SK-N-SH (cell line): ENCODE measurements at regions not wholly inside any gene's neighbourhood (a gene's known extent, or its start where the extent isn't known, plus 50 kb on each side); places are given as distances from the start of the nearest gene placed in this dataset.

Source experiments
- CTCF ChIA-PET: fragments of 300-600, 350-600 bp; formaldehyde crosslinking; extraction: SDS; loops from one replicate; lab custom pipeline; 2021; lab: Yijun Ruan, JAX
- POLR2A ChIA-PET: fragments of 350-600 bp; sonication (Branson Sonifier 250); formaldehyde crosslinking; extraction: SDS; loops from one replicate; lab custom pipeline; 2020; ENCODE audit warnings: antibody characterized with exemption, inconsistent platforms; lab: Yijun Ruan, JAX
- DNase-seq: peaks from one replicate; pipeline ENCODE4 v3.0.0; 2012
- H2AFZ ChIP-seq: fragments of 200-600 bp; sonication (generic); 2 replicates; pipeline ENCODE4 v1.8.1; 2016; ENCODE audit warnings: antibody characterized with exemption, mild to moderate bottlenecking, low read depth
- H3F3A ChIP-seq: fragments of 200-600 bp; sonication (generic); replicated peaks from 2 replicates; pipeline ENCODE3; 2016; ENCODE audit warnings: antibody characterized with exemption, mild to moderate bottlenecking; ENCODE audit not compliant: insufficient read depth
- H3K27ac ChIP-seq, 2 experiments: fragments of 200-500 bp in 1 of 2; fragments of 200-600 bp in 1 of 2; sonication (Bioruptor generic) in 1 of 2; sonication (generic), shearing (Covaris generic) in 1 of 2; 2 replicates each; pipeline versions ENCODE4 v1.5.1 to v1.6.1; 2014 to 2016; ENCODE audit warnings: low read depth in 2 of 2, inconsistent platforms in 1 of 2, low read length in 1 of 2, mild to moderate bottlenecking in 1 of 2, mixed read lengths in 1 of 2
- H3K27me3 ChIP-seq: fragments of 200-600 bp; sonication (generic), shearing (Covaris generic); 2 replicates; pipeline ENCODE4 v1.6.1; 2016; ENCODE audit warnings: mixed run types; ENCODE audit not compliant: insufficient read depth
- H3K36me3 ChIP-seq, 2 experiments: fragments of 200-500 bp in 1 of 2; fragments of 200-600 bp in 1 of 2; sonication (Bioruptor generic) in 1 of 2; sonication (generic) in 1 of 2; replicated peaks in 1 of 2; 2 replicates each; pipeline versions ENCODE3 to v1.5.1; 2014 to 2016; ENCODE audit warnings: low read length in 1 of 2, mild to moderate bottlenecking in 1 of 2; ENCODE audit not compliant: insufficient read depth in 2 of 2, control insufficient read depth in 1 of 2
- H3K4me1 ChIP-seq, 2 experiments: fragments of 200-500 bp in 1 of 2; fragments of 200-600 bp in 1 of 2; sonication (Bioruptor generic) in 1 of 2; sonication (generic), shearing (Covaris generic) in 1 of 2; 2 replicates each; pipeline versions ENCODE4 v1.5.1 to v1.6.1; 2014 to 2016; ENCODE audit warnings: low read depth in 1 of 2, low read length in 1 of 2, mixed run types in 1 of 2; ENCODE audit not compliant: insufficient read depth in 2 of 2, control insufficient read depth in 1 of 2
- H3K4me2 ChIP-seq: fragments of 200-600 bp; sonication (generic), shearing (Covaris generic); 2 replicates; pipeline ENCODE4 v1.6.1; 2017; ENCODE audit warnings: mixed run types
- H3K4me3 ChIP-seq, 2 experiments: fragments of 200-500 bp in 1 of 2; fragments of 200-600 bp in 1 of 2; sonication (Bioruptor generic) in 1 of 2; sonication (generic), shearing (Covaris generic) in 1 of 2; 2 replicates each; pipeline versions ENCODE4 v1.5.1 to v1.8.1; 2014 to 2016; ENCODE audit warnings: low read depth in 2 of 2, inconsistent platforms in 1 of 2, low read length in 1 of 2, mild to moderate bottlenecking in 1 of 2, mixed read lengths in 1 of 2, moderate library complexity in 1 of 2
- H3K79me2 ChIP-seq: fragments of 200-600 bp; sonication (generic); 2 replicates; pipeline ENCODE4 v1.8.1; 2017; ENCODE audit warnings: mild to moderate bottlenecking; ENCODE audit not compliant: insufficient read depth
- H3K9ac ChIP-seq: fragments of 200-600 bp; sonication (generic); 2 replicates; pipeline ENCODE4 v1.6.1; 2017; ENCODE audit warnings: mixed run types
- H3K9me2 ChIP-seq: fragments of 200-600 bp; sonication (generic); 2 replicates; pipeline ENCODE4 v1.6.1; 2017; ENCODE audit warnings: mixed run types
- H3K9me3 ChIP-seq: fragments of 200-600 bp; sonication (generic); 2 replicates; pipeline ENCODE4 v1.6.1; 2017; ENCODE audit warnings: mixed run types, mild to moderate bottlenecking, moderate library complexity
- H4K20me1 ChIP-seq: fragments of 200-600 bp; sonication (generic); 2 replicates; pipeline ENCODE4 v1.6.1; 2017; ENCODE audit warnings: mild to moderate bottlenecking, mixed run types; ENCODE audit not compliant: insufficient read depth
- FOSL2 ChIP-seq: IDR thresholded peaks from 2 replicates; pipeline ENCODE4 v1.4.0; 2012; ENCODE audit warnings: low read depth, mild to moderate bottlenecking, moderate library complexity, borderline replicate concordance
- FOXJ3 ChIP-seq: sonication (generic); formaldehyde crosslinking; IDR thresholded peaks from 2 replicates; pipeline ENCODE4 v1.5.1; 2020; ENCODE audit warnings: mild to moderate bottlenecking, missing genetic modification reagents
- FOXM1 ChIP-seq: IDR thresholded peaks from 2 replicates; pipeline ENCODE4 v1.4.0; 2012; ENCODE audit warnings: low read depth, mild to moderate bottlenecking
- GATA2 ChIP-seq: sonication (generic); formaldehyde crosslinking; IDR thresholded peaks from 2 replicates; pipeline ENCODE4 v1.5.0; 2020; ENCODE audit warnings: mild to moderate bottlenecking, missing genetic modification reagents
- JUND ChIP-seq: IDR thresholded peaks from 2 replicates; pipeline ENCODE4 v1.4.0; 2012
- PBX3 ChIP-seq: IDR thresholded peaks from 2 replicates; pipeline ENCODE4; 2012
- POLR2AphosphoS5 ChIP-seq: IDR thresholded peaks from 2 replicates; pipeline ENCODE4 v1.6.1; 2012; ENCODE audit warnings: low read depth, low read length
- REST ChIP-seq: IDR thresholded peaks from 2 replicates; pipeline ENCODE4 v1.6.1; 2012; ENCODE audit warnings: mild to moderate bottlenecking, low read depth, low read length, moderate library complexity
- RFX5 ChIP-seq: IDR thresholded peaks from 2 replicates; pipeline ENCODE4 v1.6.1; 2012; ENCODE audit warnings: mild to moderate bottlenecking, improper control_type of control experiment, low read length
- RXRA ChIP-seq: IDR thresholded peaks from 2 replicates; pipeline ENCODE4 v1.4.0; 2012; ENCODE audit warnings: low read depth, mild to moderate bottlenecking, borderline replicate concordance
- SMC3 ChIP-seq: IDR thresholded peaks from 2 replicates; pipeline ENCODE4 v1.6.1; 2012; ENCODE audit warnings: low read depth, low read length, improper control_type of control experiment
- ZBTB33 ChIP-seq: IDR thresholded peaks from 2 replicates; pipeline ENCODE4 v1.4.0; 2012; ENCODE audit warnings: low read depth, borderline replicate concordance
- WGBS: methylation state at CpG from one replicate; pipeline ENCODE4 v1.1.6; 2017; ENCODE audit warnings: low lambda C conversion rate; 5-methylcytosine and 5-hydroxymethylcytosine counted together

GRCh38 chr4:156111686-156112085 is 158.0 kb upstream of the CTSO start:
- Histone ChIP-seq H3K27ac (no peak overlapping the region), H3K9ac (no peak overlapping the region), H3K79me2 (no peaks in the 10 kb centered on the region), H3K36me3 (no peaks in the 10 kb centered on the region), H3K4me2 (no peak overlapping the region), H3K27me3 (no peaks in the 10 kb centered on the region; the same call in 1 of the 2 replicates), H3K9me2 (no peaks in the 10 kb centered on the region), H3K4me1 (0 out of 4 replicates have a peak, but pooled peaks cover 0 to 3% of the 10 kb centered on the region in 2 experiments), H3K4me3 (no peak overlapping the region), H3K9me3 (no peaks in the 10 kb centered on the region), H4K20me1 (no peaks in the 10 kb centered on the region), H2AFZ (no peak overlapping the region), H3F3A (peaks cover 3% of the 10 kb centered on the region)
- no peak for TF ChIP-seq FOXJ3 (CRISPR knock-in tag)
- no peak for TF ChIP-seq POLR2AphosphoS5
- TF ChIP-seq JUND: no peak
- no peak for TF ChIP-seq RXRA
- no peak for TF ChIP-seq FOSL2
- no peak for TF ChIP-seq RFX5
- no peak for TF ChIP-seq FOXM1
- no peak for TF ChIP-seq SMC3
- TF ChIP-seq ZBTB33: no peak
- no peak for TF ChIP-seq REST
- no peak for TF ChIP-seq PBX3
- no peak for TF ChIP-seq GATA2 (CRISPR knock-in tag)
- ChIA-PET POLR2A (no interaction called here), CTCF (no interaction called here)
- DNase-seq: no peak
- whole genome bisulfite sequencing: 4% methylated on average over 5 of the region's 5 CpGs
